Activated CD4-positive, alpha-beta T cell treated with anti-CD3 and anti-CD28 coated beads, Interleukin-10, Interleukin-2, amounts not matched to agents 100 ng/mL and 50 ng/mL, durations not matched to agents 16 hours and 8 hours (primary cell): ENCODE measurements at regions not wholly inside any gene's neighbourhood (a gene's known extent, or its start where the extent isn't known, plus 50 kb on each side); places are given as distances from the start of the nearest gene placed in this dataset.
"Not testable (repeated sequence)": the region's sequence is repeated elsewhere in the genome, so short reads cannot be mapped to it uniquely, and the experiment has no call there.

ENCODE experiments used
- DNase-seq: peaks from one replicate; pipeline ENCODE4 v3.0.0-alpha.2; 2020

- DNase-seq: not testable (repeated sequence)
Measured at GRCh38 chr10:95137990-95138625, 55.9 kb upstream of the ACSM6 start.

- no peak for DNase-seq
Measured at GRCh38 chr10:95134490-95134889, 59.5 kb upstream of the ACSM6 start.

GRCh38 chr10:95133997-95134396 lies 60.0 kb upstream of the ACSM6 start:
- no peak for DNase-seq

- DNase-seq: peak; percentile 83
Measured at GRCh38 chr10:95133016-95133752, 60.9 kb upstream of the ACSM6 start.

GRCh38 chr10:95130429-95130828 lies 61.1 kb upstream of the CYP2C8 start:
- DNase-seq: not testable (repeated sequence)

- no peak for DNase-seq
Measured at GRCh38 chr10:95125582-95125981, 56.3 kb upstream of the CYP2C8 start.

GRCh38 chr10:95122736-95123135 lies 53.4 kb upstream of the CYP2C8 start:
- DNase-seq: no peak

- no peak for DNase-seq
Measured at GRCh38 chr10:95121904-95122303, 52.6 kb upstream of the CYP2C8 start.
